SHP77 (cell line): ENCODE measurements at regions not wholly inside any gene's neighbourhood (a gene's known extent, or its start where the extent isn't known, plus 50 kb on each side); places are given as distances from the start of the nearest gene placed in this dataset.
"Not testable (repeated sequence)": the region's sequence is repeated elsewhere in the genome, so short reads cannot be mapped to it uniquely, and the experiment has no call there.

ENCODE experiments used
- DNase-seq, 2 experiments: peaks; one replicate each; lab custom pipeline; 2025; lab: John Stamatoyannopoulos, UW

DNA sequence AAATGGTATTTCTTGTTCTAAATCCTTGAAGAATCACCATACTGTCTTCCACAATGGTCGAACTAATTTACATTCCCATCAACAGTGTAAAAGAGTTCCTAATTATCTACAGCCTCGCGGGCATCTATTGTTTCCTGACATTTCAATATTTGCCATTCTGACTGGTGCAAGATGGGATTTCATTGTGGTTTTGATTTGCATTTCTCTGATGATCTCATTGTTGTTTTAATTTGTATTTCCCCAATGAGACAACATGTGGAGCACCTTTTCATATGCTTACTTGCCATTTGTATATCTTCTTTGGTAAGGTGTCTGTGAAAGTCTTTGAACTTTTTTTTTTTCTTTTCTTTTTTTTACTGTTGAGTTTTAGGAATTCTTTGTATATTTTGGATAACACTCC, 473.6 kb downstream of the KCTD16 start:
- DNase-seq, result no peak

DNA sequence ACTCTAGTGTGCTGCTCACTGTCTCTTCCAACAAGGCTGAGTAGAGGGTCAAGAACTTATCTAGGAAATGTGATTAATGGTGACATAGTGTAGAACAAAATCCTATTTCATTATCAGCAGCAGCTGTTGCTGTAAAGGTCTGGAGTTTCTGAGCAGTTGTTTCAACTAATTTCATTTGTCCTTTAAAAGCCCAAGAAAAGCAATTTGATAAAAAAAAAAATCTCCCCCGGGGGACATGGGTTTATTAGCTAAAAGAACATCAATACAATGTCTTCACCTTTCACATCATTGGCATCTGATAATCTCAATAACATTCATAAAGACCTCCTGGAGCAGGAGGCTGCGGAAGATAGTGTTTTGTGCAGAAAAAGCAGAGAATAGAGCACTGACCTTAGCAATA, 468.1 kb downstream of the KCTD16 start:
- DNase-seq, result no peak

DNA sequence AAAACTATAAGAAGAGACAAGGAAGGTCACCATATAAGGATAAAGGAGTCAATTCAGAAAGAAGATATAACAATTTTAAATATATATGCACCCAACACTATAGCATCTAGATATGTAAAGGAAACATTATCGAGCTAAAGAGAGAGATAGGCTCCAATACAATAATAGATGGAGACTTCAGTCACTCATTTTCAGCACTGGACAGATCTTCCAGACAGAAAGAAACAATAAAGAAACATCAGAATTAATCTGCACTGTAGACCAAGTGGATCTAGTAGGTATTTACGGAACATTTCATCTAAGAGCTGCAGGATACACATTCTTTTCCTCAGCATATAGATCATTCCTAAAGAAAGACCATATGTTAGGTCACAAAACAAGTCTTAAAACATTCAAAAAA, 463.5 kb downstream of the KCTD16 start:
- no peak for DNase-seq

DNA sequence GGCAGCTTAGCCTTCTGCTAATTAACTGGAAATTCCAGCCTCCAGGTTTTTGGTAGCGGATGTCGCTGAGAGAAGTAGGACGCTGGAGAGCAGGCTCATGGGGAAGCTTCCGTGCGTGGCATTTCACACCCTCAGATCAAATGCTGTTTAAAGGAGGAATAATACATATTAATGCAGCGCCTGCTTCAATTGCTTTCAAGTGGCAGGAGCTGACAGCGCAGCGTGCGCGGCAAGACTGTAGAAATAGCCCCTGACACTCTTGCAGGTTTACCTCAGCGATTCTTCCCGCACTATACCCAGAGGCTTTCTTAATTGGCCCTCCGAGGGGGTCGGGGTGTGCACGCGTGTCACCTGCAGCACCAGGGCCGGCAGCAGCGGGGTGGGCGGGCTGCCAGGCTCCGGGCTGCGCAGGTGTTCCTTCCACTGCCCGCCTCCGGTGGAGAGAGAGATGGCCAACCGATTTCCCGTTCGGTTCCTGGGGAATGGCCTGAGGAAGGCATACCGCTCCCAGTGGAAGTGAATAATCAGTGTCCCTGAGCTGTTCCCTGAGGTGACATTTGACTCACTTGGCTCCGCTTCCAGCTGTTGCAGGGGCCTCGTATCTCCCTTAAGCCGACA, 427.9 kb downstream of the KCTD16 start:
- peak; percentile 43 to 65 for DNase-seq

DNA sequence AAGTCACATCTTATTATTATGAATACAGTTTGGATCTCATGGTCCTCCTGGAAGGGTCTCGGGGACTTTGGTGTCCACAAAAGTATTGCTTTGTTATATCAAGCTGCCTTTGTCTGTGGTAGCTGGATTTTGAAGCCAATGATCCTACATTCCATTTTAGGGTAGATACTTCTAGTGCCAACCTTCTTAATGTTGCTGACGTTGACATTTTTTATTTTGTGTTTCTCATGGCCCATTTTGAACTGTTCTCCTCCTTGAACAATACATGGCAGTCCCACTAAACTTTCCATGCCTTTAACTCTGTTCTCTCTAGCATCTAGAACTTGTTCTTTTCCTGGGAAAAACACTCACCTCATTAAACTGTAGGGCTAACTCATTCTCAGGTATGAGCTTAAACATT, 425.8 kb downstream of the KCTD16 start:
- DNase-seq, result no peak

DNA sequence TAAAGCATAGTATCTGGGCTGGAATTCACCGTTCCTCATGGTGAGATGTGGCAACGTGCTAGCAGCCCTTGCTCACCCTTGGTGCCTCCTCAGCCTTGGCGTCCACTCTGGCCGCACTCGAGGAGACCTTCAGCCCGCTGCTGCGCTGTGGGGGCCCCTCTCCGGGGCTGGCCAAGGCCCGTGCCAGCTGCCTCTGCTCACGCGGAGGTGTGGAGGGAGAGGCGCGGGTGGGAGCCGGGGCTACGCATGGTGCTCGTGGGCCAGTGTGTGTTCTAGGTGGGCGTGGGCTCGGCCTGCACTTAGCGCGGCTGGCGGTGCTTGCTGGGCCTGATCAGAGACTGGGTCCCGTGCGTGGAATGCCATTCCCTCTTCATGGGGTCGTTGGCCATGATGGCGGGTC, 424.2 kb downstream of the KCTD16 start:
- no peak for DNase-seq

DNA sequence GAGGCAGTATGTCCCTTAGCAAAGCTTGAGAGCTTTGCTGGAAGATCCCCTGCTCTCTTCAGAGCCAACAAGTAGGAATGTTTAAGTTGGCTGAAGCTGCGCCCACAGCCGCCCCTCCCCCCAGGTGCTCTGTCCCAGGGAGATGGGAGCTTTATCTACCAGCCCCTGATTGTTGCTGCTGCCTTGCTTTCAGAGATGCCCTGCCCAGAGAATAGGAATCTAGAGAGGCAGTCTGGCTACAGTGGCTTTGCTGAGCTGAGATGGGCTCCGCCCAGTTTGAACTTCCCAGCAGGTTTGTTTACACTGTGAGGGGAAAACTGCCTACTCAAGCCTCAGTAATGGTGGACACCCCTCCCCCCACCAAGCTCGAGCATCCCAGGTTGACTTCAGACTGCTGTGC, 423.6 kb downstream of the KCTD16 start:
- DNase-seq, result not testable (repeated sequence)

DNA sequence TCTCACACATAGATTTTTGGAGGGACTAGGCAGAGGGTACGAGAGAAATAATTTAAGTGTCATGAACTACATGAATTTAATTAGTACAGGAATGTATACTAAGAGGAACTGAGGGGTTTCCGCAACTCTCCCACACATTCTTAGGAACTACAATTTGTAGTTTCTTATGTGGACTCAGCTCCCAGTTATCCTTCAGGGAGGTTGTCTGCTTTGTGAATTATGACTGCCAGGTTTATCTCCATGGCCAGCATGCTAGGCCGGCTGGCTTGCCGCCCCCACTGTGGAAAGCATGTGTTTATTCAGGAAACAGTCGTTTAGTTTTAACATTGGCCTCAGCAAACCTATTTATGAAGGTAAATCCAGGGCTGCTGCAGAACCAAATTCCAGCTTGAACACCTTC, 415.0 kb downstream of the KCTD16 start:
- DNase-seq, result no peak

DNA sequence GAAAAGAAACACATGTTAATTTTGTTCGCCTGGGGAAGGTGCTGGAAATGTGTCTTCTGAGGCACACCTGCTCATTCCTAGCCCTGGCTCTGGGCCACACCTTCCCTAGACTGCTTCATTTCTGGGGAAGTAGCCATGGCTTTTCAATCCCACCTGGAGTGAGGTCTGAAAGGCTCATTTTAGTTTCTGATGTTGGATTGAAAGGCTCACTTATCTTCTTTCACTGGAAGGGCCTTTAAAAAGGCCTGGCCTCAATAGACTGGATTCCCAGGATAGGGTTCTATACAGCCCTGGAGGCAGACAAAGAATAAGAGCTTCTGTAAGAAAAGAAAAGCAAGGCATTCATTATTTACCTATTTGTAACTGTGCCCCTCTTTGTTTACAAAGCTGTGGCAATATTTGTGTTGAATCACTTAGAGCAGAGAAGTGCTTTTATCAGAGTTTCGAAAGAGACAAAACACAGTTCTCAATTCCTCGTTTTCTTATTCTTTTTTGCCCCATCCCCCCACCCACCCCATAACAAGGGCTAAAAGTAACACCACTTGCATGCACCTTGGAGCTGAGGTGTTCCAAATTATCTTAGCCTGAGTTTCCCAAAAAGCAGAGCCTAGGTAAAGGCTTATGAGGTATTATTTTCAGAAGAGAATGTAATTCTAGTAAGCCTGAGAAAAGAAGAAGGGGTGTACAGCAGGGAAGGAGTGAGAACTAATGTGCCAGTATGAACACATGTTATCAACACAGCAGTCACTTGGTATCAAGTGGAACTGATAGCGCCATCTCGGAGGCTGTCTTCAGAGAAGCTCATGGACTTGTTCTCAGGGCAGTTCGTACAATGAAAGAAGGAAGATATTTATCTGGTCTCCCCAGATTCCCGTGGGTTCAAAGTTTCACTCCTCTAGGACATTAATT, 413.1 kb downstream of the KCTD16 start:
- no peak for DNase-seq

DNA sequence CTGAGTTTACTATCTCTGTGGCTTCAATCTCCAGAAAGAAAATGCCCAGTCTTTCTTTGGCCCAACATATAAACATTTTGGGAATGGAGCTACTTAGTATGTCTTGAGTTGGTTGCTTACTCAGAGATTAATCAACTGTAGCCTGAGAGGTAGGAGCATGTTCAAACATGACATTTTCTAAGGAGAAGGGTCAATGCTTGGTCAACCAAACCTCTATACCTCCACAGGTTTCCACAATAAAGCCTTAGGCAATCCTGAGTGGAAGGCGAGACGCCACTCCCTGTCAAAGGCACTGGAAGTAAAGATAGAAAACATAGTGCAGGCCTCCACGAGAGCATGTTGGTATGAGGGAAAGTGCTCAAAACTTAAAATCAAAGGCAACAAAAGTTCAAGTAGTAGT, 411.4 kb downstream of the KCTD16 start:
- no peak for DNase-seq

DNA sequence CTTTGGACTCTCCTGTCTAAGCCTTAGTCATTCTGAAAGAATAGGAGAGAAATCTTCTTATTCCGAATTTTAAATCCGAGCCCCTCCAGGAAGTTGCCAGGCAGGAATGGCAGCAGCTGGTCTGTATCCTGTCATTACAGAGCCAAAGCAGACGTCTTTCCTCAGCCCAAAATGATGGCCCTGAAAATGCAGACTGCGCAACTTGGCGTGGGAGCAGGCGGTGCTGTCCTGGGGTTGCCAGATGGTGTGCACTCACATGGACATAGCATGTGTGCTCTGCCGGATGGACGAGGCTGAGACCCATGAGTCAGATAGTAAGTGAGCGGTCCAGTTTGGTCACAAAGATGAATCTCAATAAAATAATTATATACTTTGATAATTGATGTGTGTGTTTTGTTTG, 410.4 kb downstream of the KCTD16 start:
- DNase-seq, result no peak

DNA sequence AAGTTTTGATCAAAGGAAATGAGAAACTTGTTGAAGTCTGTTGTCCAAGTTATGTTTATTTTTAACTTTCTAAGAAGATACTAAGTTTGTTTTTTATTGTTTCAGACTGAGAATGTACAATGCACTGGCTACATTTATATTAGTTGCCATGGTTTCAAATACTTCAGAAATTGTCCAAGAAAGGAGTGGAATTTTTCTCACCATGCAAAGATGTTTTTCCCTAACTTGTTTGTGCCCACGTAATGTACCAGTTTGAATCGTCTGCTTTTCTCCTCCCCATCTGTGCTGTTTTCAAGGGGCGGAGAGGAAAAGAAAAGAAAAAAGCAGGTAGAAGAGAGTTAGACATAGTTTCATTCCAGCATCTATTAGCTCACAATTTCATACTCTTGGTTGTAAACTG, 407.0 kb downstream of the KCTD16 start:
- DNase-seq, result no peak

DNA sequence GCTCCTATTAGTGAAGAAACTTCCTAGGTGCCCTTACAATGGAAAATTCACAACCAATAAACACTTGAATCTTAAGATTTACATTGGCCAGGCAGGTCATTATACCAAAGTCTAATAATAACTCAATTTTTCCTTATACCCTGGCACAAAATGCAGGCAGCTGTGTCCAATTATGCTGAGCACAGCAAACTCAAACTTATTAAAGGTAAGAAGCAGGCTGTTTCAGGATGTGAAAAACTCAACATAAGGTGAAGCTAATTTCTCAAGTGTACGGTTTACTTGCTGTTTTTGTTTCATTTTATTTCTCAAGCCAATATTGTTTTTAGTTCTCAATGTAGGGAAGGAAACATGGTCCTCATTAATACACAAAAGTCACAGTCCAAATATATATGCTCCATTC, 405.1 kb downstream of the KCTD16 start:
- DNase-seq, result no peak

DNA sequence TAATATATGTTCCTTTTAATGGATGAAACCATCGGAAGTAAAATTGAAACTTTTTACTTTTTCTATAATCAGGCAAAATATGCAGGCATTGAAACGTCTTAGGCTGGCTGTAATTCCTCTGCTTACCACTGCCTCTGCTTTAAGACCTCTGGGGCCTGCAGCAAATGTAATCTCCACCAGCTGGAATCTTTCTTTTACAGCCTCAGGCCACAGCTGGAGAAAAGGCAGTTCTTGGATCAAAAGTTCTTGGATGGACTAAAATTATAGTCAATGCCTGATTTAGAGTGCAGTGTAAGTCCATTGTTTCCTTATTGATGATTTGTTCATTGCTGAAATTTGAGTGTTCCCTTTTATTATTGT, 396.7 kb downstream of the KCTD16 start:
- no peak for DNase-seq

DNA sequence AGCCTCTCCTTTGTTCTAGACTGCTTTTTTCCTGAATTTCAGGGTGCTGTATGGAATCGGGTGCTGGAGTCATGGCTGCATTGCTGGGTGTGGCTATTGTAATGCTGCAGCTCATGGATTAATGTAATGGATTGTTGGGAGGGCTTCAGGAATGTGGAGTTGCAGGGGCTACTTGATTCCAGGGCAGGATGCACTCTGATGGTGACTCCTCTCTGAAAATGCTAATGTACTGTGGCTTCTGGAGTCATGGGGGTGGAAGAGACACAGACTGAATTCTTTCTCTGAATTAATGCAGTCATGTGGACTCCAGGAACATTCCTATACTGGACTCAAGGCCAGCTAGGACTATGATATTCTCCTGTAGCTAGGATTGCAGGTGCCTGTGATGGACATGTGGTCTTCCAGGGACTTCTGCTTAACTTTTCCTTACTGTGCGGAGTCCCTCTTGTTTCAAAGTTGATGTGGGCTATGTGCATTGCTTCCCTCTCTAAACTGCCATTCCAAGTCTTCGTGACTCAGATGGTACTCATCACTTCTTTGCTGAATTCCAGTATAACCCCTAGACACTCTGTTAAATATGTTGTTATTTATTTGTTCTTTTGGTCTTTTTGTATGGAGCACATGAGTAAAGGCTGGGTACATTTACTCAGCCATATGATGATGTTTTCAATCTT, 396.2 kb downstream of the KCTD16 start:
- no peak for DNase-seq

DNA sequence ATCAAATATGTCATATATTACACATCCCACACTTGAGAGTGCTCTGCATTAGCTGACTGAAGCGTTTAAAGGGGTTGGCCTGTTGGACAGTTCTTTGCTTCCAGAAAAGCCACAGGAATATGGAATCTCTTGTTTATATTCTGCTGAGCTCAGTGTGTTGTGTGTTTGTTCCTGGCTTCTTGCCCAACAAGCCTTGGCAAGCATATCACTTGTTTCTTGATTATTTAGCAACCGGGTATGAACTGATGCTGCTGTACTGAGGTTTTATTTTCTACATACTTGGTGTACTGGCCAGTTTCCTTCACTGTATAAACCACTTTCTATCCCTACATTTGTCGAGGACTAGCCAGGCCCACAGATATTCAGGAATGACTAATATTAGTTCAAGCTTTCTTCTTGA, 378.9 kb downstream of the KCTD16 start:
- no peak for DNase-seq

DNA sequence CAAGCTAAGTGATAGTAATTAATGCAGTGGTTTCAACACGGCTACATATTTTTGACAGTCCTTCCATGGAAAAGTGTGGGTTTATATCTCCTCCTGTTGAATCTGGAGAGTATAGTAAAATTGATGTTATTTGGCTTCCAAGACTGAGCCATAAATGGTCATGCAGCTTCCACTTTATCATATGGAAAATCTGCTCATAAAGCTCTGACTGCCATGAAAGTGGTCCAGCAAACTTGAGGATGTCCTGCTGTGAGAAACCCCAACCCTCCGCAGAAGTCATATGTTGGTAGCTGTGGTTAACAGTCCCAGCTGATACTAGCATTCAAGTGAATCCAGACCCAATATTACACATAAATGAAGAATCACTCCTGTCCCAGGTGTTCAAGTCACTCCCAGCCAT, 378.3 kb downstream of the KCTD16 start:
- no peak for DNase-seq

DNA sequence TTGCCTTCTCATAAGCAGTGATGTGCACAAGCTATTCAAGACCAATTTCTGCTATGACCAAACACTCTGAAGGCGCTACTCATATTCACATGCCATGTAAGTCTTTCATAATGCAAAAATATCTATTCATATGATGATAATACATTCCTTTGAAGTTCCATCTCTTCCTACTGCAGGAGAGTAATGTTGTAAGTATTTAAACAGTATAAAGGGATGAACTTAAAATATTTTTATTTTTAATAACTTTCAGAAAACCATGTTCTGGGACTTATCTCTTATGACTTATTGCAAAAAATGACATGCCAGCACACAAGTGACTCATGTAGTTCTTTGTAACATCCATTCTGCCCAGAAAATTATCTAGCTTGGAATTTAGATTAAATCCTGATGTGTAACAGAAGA, 376.4 kb downstream of the KCTD16 start:
- DNase-seq, result no peak

DNA sequence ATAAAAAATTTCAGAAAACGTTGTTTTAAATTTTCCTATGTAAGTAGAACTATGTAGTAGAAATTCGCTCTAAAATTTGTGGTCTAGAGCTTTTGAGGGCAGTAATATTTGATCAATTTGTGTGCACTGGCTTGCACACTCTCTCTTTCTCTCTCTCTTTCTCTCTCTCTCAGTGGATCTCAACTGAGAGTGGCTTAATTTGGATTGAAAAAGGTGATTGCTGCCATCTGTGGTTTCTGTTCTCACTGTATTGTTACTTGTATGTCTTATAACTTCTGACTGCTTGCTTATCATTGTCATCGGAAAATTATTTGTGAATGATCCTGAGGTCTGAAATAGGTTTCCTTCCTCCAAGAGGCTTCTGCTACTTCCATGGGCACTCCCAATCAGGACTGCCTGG, 368.2 kb downstream of the KCTD16 start:
- DNase-seq, result no peak
